ENCODE measurements at regions not wholly inside any gene's neighbourhood (a gene's known extent, or its start where the extent isn't known, plus 50 kb on each side); places are given as distances from the start of the nearest gene placed in this dataset.
A peak's percentile ranks its signal among the peaks of the same experiment; 100 is the strongest.

- DNase-seq (ENCODE audit: missing footprints) (no peak), ATAC-seq (peak; percentile 10)
- intact Hi-C loops (cut with DNase I): no loop called here
These were observed 162.1 kb upstream of the TCERG1L start for GRCh38 chr10:131473645-131474044.

GRCh38 chr10:131474416-131474815, 162.9 kb upstream of the TCERG1L start:
- no peak for ATAC-seq
- no peak for DNase-seq (ENCODE audit: missing footprints)
- intact Hi-C loops (cut with DNase I): no loop called here

GRCh38 chr10:131475043-131475442, 163.5 kb upstream of the TCERG1L start:
- ATAC-seq (no peak), DNase-seq (ENCODE audit: missing footprints) (no peak)
- intact Hi-C loops (cut with DNase I): no loop called here

- ATAC-seq: peak; percentile 16
- DNase-seq (ENCODE audit: missing footprints): no peak
- intact Hi-C loops (cut with DNase I): no loop called here
These were observed 164.3 kb upstream of the TCERG1L start for GRCh38 chr10:131475803-131476202.

- DNase-seq (ENCODE audit: missing footprints) (no peak), ATAC-seq (no peak)
- intact Hi-C loops (cut with DNase I): no loop called here
These were observed 166.1 kb upstream of the TCERG1L start for GRCh38 chr10:131477457-131478121.

GRCh38 chr10:131478377-131478989, 167.0 kb upstream of the TCERG1L start:
- ATAC-seq: no peak
- intact Hi-C loops (cut with DNase I): no loop called here

GRCh38 chr10:131480066-131480465, 168.5 kb upstream of the TCERG1L start:
- ATAC-seq (no peak), DNase-seq (ENCODE audit: missing footprints) (no peak)
- intact Hi-C loops (cut with DNase I): no loop called here

More at GRCh38 chr10:131478377-131478989, 167.0 kb upstream of the TCERG1L start:
- DNase-seq (ENCODE audit: missing footprints): no peak

GRCh38 chr10:131480861-131481260, 169.3 kb upstream of the TCERG1L start:
- intact Hi-C loops (cut with DNase I): no loop called here
- no peak for ATAC-seq
- DNase-seq (ENCODE audit: missing footprints): no peak

GRCh38 chr10:131485732-131486131, 174.2 kb upstream of the TCERG1L start:
- ATAC-seq (no peak), DNase-seq (ENCODE audit: missing footprints) (no peak)
- intact Hi-C loops (cut with DNase I): no loop called here

GRCh38 chr10:131487822-131488221, 176.3 kb upstream of the TCERG1L start:
- DNase-seq (ENCODE audit: missing footprints) (no peak), ATAC-seq (no peak)
- intact Hi-C loops (cut with DNase I): no loop called here

GRCh38 chr10:131490991-131491594, 179.6 kb upstream of the TCERG1L start:
- no peak for ATAC-seq

GRCh38 chr10:131492211-131492857, 180.8 kb upstream of the TCERG1L start:
- DNase-seq (ENCODE audit: missing footprints) (no peak), ATAC-seq (no peak)
- intact Hi-C loops (cut with DNase I): no loop called here

More at GRCh38 chr10:131490991-131491594, 179.6 kb upstream of the TCERG1L start:
- intact Hi-C loops (cut with DNase I): no loop called here
- no peak for DNase-seq (ENCODE audit: missing footprints)

GRCh38 chr10:131493432-131493831, 181.9 kb upstream of the TCERG1L start:
- intact Hi-C loops (cut with DNase I): no loop called here
- ATAC-seq (no peak), DNase-seq (ENCODE audit: missing footprints) (no peak)

- DNase-seq (ENCODE audit: missing footprints) (no peak), ATAC-seq (no peak)
- intact Hi-C loops (cut with DNase I): no loop called here
These were observed 182.9 kb upstream of the TCERG1L start for GRCh38 chr10:131494451-131494850.

- ATAC-seq (no peak), DNase-seq (ENCODE audit: missing footprints) (no peak)
- intact Hi-C loops (cut with DNase I): no loop called here
These were observed 183.7 kb upstream of the TCERG1L start for GRCh38 chr10:131495224-131495623.

GRCh38 chr10:131495892-131496291, 184.4 kb upstream of the TCERG1L start:
- ATAC-seq (no peak), DNase-seq (ENCODE audit: missing footprints) (no peak)
- intact Hi-C loops (cut with DNase I): no loop called here

- intact Hi-C loops (cut with DNase I): no loop called here
- ATAC-seq: no peak
- no peak for DNase-seq (ENCODE audit: missing footprints)
These were observed 185.0 kb upstream of the TCERG1L start for GRCh38 chr10:131496351-131497052.

- ATAC-seq (no peak), DNase-seq (ENCODE audit: missing footprints) (no peak)
- intact Hi-C loops (cut with DNase I): no loop called here
These were observed 188.0 kb upstream of the TCERG1L start for GRCh38 chr10:131499566-131499965.

- DNase-seq (ENCODE audit: missing footprints) (no peak), ATAC-seq (no peak)
- intact Hi-C loops (cut with DNase I): no loop called here
These were observed 188.7 kb upstream of the TCERG1L start for GRCh38 chr10:131500181-131500580.
